IMR-90 (cell line): ENCODE measurements at regions not wholly inside any gene's neighbourhood (a gene's known extent, or its start where the extent isn't known, plus 50 kb on each side); places are given as distances from the start of the nearest gene placed in this dataset.

ENCODE experiments used
- ATAC-seq: fragments of 200-7000 bp; cut with Tn5 transposase; 2 replicates; pipeline ENCODE4 v1.9.1; 2020; ENCODE audit warnings: low read depth, mild to moderate bottlenecking, moderate library complexity
- BruUV-seq: library from RNA; stranded (reverse); fragments of 400-500 nt; replicated peaks from 2 replicates; lab custom pipeline; 2021; lab: Mats Ljungman, UMichigan
- CTCF ChIA-PET: fragments of 300-600 bp; formaldehyde crosslinking; extraction: SDS; loops from one replicate; lab custom pipeline; 2021; ENCODE audit warnings: antibody characterized with exemption; lab: Yijun Ruan, JAX
- POLR2A ChIA-PET: fragments of 300-600 bp; sonication (Branson Sonifier 250); formaldehyde crosslinking; loops from one replicate; lab custom pipeline; 2022; ENCODE audit warnings: antibody characterized with exemption; ENCODE audit not compliant: unreplicated experiment; lab: Charles Lee
- DNase-seq: peaks from one replicate; pipeline ENCODE4 v3.0.0; 2013
- H2AFZ ChIP-seq: replicated peaks from 2 replicates; pipeline ENCODE3; 2013; ENCODE audit warnings: low read length, mild to moderate bottlenecking; ENCODE audit not compliant: poor library complexity
- H2AK5ac ChIP-seq: 2 replicates; pipeline ENCODE4 v1.6.1; 2013; ENCODE audit warnings: low read depth, low read length, inconsistent platforms
- H2AK9ac ChIP-seq: replicated peaks from 2 replicates; pipeline ENCODE3; 2013; ENCODE audit warnings: mild to moderate bottlenecking, low read depth, low read length, moderate library complexity; ENCODE audit not compliant: poor library complexity
- H2BK120ac ChIP-seq: 2 replicates; pipeline ENCODE4 v1.6.1; 2013; ENCODE audit warnings: low read depth, low read length, inconsistent platforms
- H2BK15ac ChIP-seq: 3 replicates; pipeline ENCODE4 v1.6.1; 2013; ENCODE audit warnings: low read depth, low read length, inconsistent platforms
- H2BK20ac ChIP-seq: 2 replicates; pipeline ENCODE4 v1.6.1; 2013; ENCODE audit warnings: low read depth, mild to moderate bottlenecking, inconsistent platforms, low read length, moderate library complexity
- H2BK5ac ChIP-seq: 2 replicates; pipeline ENCODE4 v1.6.1; 2013; ENCODE audit warnings: mild to moderate bottlenecking, low read depth, low read length, inconsistent platforms; ENCODE audit not compliant: poor library complexity, severe bottlenecking
- H3K14ac ChIP-seq: replicated peaks from 2 replicates; pipeline ENCODE4 v1.6.1; 2013; ENCODE audit warnings: low read depth, low read length, inconsistent platforms
- H3K18ac ChIP-seq: 2 replicates; pipeline ENCODE4 v1.6.1; 2013; ENCODE audit warnings: low read depth, low read length, control low read depth
- H3K23ac ChIP-seq: 2 replicates; pipeline ENCODE4 v1.6.1; 2013; ENCODE audit warnings: low read depth, low read length, inconsistent platforms
- H3K27ac ChIP-seq: 2 replicates; pipeline ENCODE4 v1.5.1; 2013; ENCODE audit warnings: mild to moderate bottlenecking, control low read depth, low read length; ENCODE audit not compliant: insufficient read depth
- H3K27me3 ChIP-seq: 2 replicates; pipeline ENCODE4 v1.6.1; 2013; ENCODE audit warnings: low read length; ENCODE audit not compliant: control insufficient read depth, insufficient read depth
- H3K36me3 ChIP-seq: 2 replicates; pipeline ENCODE4 v1.6.1; 2013; ENCODE audit warnings: low read length, mixed read lengths; ENCODE audit not compliant: control insufficient read depth, insufficient read depth
- H3K4ac ChIP-seq: 2 replicates; pipeline ENCODE4 v1.6.1; 2013; ENCODE audit warnings: low read depth, low read length, inconsistent platforms
- H3K4me1 ChIP-seq: 2 replicates; pipeline ENCODE4 v1.6.1; 2013; ENCODE audit warnings: low read length, mixed read lengths; ENCODE audit not compliant: control insufficient read depth, insufficient read depth
- H3K4me2 ChIP-seq: 2 replicates; pipeline ENCODE4 v1.6.1; 2013; ENCODE audit warnings: low read depth, mild to moderate bottlenecking, control low read depth, low read length, moderate library complexity
- H3K4me3 ChIP-seq: 2 replicates; pipeline ENCODE4 v1.5.1; 2013; ENCODE audit warnings: low read depth, mild to moderate bottlenecking, control low read depth, low read length, moderate library complexity; ENCODE audit not compliant: insufficient read depth
- H3K56ac ChIP-seq: 2 replicates; pipeline ENCODE4 v1.6.1; 2013; ENCODE audit warnings: low read length, inconsistent platforms; ENCODE audit not compliant: insufficient read depth; ENCODE audit errors: extremely low read depth
- H3K79me1 ChIP-seq, 2 experiments: 2 replicates each; pipeline ENCODE4 v1.6.1; 2013; ENCODE audit warnings: low read length in 2 of 2, inconsistent platforms in 1 of 2, low read depth in 1 of 2
- H3K9ac ChIP-seq: 2 replicates; pipeline ENCODE4 v1.6.1; 2013; ENCODE audit warnings: low read depth, low read length, control low read depth
- H3K9me1 ChIP-seq: 2 replicates; pipeline ENCODE4 v1.6.1; 2013; ENCODE audit warnings: low read length, inconsistent platforms; ENCODE audit not compliant: insufficient read depth
- H3K9me3 ChIP-seq: 2 replicates; pipeline ENCODE4 v1.6.1; 2013; ENCODE audit warnings: low read length; ENCODE audit not compliant: control insufficient read depth, insufficient read depth
- H4K20me1 ChIP-seq: 2 replicates; pipeline ENCODE4 v1.6.1; 2013; ENCODE audit warnings: low read length, inconsistent platforms; ENCODE audit not compliant: insufficient read depth
- H4K5ac ChIP-seq: 2 replicates; pipeline ENCODE4 v1.6.1; 2013; ENCODE audit warnings: mild to moderate bottlenecking, low read depth, low read length, control low read depth
- H4K8ac ChIP-seq, 2 experiments: 2 replicates each; pipeline ENCODE4 v1.6.1; 2013; ENCODE audit warnings: low read depth in 2 of 2, low read length in 2 of 2, control low read depth in 1 of 2, inconsistent platforms in 1 of 2
- H4K91ac ChIP-seq: 2 replicates; pipeline ENCODE4 v1.6.1; 2013; ENCODE audit warnings: low read depth, low read length, inconsistent platforms; ENCODE audit not compliant: insufficient read depth
- FOS ChIP-seq: fragments of 150-350 bp; IDR thresholded peaks from 2 replicates; pipeline ENCODE4 v1.6.1; 2016; ENCODE audit warnings: low read depth, low read length
- WGBS, 2 experiments: methylation state at CpG; one replicate each; pipeline versions ENCODE4 v1.1.5 to v1.1.7; 2013; ENCODE audit warnings: missing lambda C conversion rate in 2 of 2; ENCODE audit not compliant: insufficient read length in 1 of 2; ENCODE audit errors: extremely low coverage in 2 of 2; 5-methylcytosine and 5-hydroxymethylcytosine counted together
- dilution Hi-C: fragments of 300-500 bp; cut with HindIII; formaldehyde crosslinking; loops from one replicate; pipeline ENCODE4 v1.14.3; 2018; ENCODE audit warnings: low sequenced_read_pairs; ENCODE audit not compliant: unreplicated experiment
- in situ Hi-C: fragments of 300-500 bp; cut with MboI; formaldehyde crosslinking; loops from 3 replicates; pipeline ENCODE4 v1.14.3; 2019; ENCODE audit warnings: low sequenced_read_pairs, inconsistent platforms, mixed read lengths
- intact Hi-C: fragments of 100-400 bp; cut with micrococcal nuclease; formaldehyde crosslinking; loops from 2 replicates; pipeline ENCODE4 v1.10.0; 2022

DNA sequence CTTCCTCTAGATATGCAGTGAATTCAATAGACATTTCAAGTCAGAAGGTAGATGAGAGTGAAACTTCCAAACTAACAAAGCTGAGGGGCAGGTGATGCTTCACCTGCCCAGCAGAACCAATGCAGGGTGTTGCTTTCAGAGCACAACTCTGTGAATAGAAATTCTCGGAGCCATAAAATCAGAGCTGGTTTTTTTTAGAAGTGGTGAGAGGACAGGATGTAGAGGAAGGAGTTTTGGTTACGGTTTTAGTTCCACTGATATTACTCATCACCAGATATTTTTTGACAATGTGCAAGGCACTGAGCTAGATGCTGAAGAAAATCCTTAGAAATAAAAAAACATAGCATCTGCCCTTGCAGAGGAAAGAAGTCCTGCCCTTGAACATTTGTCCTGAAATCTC lies 62.2 kb downstream of the BMP4 start:
- Histone ChIP-seq H3K27me3 (no peaks in the 10 kb centered on the region), H3K27ac (peak overlapping the region; percentile 81), H3K9me1 (peaks cover 11% of the 10 kb centered on the region), H3K9me3 (no peaks in the 10 kb centered on the region), H2AK5ac (0 out of 2 replicates have a peak overlapping the region, but pooled peaks have one; percentile 14), H2AFZ (peak overlapping the region; percentile 75), H4K5ac (no peak overlapping the region), H3K4me1 (peaks cover 23% of the 10 kb centered on the region), H3K9ac (no peak overlapping the region), H3K18ac (peak overlapping the region; percentile 63; the same call in 1 of the 2 replicates), H3K4ac (peak overlapping the region; percentile 84), H3K4me3 (no peak overlapping the region), H4K91ac (peak overlapping the region; percentile 63; the same call in 1 of the 2 replicates), H2BK5ac (peak overlapping the region; percentile 51), H3K14ac (peak overlapping the region; percentile 84), H4K20me1 (no peaks in the 10 kb centered on the region), H2BK15ac (peak overlapping the region; percentile 88; the same call in 2 of the 3 replicates), H3K4me2 (peak overlapping the region; percentile 72), H3K79me1 (no peaks in the 10 kb centered on the region), H4K8ac (peak overlapping the region; percentile 36 to 89; a peak in 2 of 4 replicates), H3K56ac (peak overlapping the region; percentile 56; the same call in 1 of the 2 replicates), H2AK9ac (no peak overlapping the region), H2BK20ac (peak overlapping the region; percentile 92), H3K23ac (peak overlapping the region; percentile 88), H3K36me3 (no peaks in the 10 kb centered on the region), H2BK120ac (peak overlapping the region; percentile 88)
- ChIA-PET CTCF (interaction anchor here (0.9 kb wide), 1 partner anchor 35 kb away, joined by 4 read pairs; no protein-coding TSS in a partner anchor), POLR2A (interaction anchor here (0.6 to 0.9 kb wide), 2 partner anchors 38 to 59 kb away, joined by 3 read pairs; no protein-coding TSS in a partner anchor)
- no peak for TF ChIP-seq FOS
- no CpG with 5 or more reads among the region's 2 CpGs for WGBS, 2 experiments
- DNase-seq = peak; percentile 79
- in situ Hi-C loops (no loop called here), dilution Hi-C loops (no loop called here), intact Hi-C loops (loop anchor here (5.0 kb wide), 2 partner anchors 58 to 357 kb away; no protein-coding TSS in a partner anchor)
- peak; percentile 85 for ATAC-seq
- BruUV-seq = no TSS peak
